ENCODE measurements at regions not wholly inside any gene's neighbourhood (a gene's known extent, or its start where the extent isn't known, plus 50 kb on each side); places are given as distances from the start of the nearest gene placed in this dataset.

DNA sequence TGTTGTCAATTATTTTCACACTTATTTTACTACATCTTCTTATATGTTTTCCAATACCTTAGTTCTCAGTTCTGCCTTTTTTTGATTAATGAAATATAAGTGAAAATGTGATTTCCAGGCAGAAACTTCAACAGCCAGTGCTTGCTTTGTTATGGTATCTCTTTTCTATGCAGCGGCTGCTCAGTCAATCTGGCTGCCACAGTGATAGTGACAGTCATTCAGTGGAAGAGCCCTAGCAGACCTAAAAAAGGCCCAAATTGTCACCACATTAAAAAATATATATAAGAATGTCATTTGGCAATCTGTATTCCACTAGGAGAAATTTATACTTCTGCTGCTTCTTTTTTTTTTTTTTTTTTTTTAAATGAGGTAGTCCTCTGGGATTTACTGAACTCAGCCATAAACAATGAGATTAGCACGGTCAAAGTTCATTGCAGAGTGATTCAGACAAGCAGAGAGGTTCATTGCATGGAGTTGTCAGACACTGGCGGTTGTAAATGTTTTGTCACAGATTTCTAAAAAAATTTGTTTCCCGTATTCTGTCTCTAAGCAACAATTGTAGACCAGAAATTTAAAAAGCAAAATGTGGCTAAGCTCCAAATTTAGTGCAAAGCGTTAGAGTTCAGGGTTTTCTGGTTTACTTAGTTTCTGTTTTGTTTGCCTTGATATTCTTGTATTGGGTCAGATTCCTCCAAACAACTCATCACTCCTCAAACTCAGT, 94.7 kb upstream of the PRR20A start:
- TF ChIP-seq, protein P1, sequence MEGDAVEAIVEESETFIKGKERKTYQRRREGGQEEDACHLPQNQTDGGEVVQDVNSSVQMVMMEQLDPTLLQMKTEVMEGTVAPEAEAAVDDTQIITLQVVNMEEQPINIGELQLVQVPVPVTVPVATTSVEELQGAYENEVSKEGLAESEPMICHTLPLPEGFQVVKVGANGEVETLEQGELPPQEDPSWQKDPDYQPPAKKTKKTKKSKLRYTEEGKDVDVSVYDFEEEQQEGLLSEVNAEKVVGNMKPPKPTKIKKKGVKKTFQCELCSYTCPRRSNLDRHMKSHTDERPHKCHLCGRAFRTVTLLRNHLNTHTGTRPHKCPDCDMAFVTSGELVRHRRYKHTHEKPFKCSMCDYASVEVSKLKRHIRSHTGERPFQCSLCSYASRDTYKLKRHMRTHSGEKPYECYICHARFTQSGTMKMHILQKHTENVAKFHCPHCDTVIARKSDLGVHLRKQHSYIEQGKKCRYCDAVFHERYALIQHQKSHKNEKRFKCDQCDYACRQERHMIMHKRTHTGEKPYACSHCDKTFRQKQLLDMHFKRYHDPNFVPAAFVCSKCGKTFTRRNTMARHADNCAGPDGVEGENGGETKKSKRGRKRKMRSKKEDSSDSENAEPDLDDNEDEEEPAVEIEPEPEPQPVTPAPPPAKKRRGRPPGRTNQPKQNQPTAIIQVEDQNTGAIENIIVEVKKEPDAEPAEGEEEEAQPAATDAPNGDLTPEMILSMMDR (IDR thresholded peaks at IDR 0.05; ENCODE audit: insufficient read depth, low read length, poor library complexity, severe bottlenecking), result no peak
- no peak for DNase-seq (ENCODE audit: extremely low read depth, insufficient read length)
- no peaks in the 10 kb centered on the region for H3K27me3 ChIP-seq (replicated peaks; ENCODE audit: control insufficient read depth, insufficient read depth, low read length)
- no peaks in the 10 kb centered on the region for H3K36me3 ChIP-seq (ENCODE audit: control insufficient read depth, insufficient read depth, low read length)
- no peak overlapping the region for H3K4me3 ChIP-seq (replicated peaks; ENCODE audit: low read depth, low read length)

DNA sequence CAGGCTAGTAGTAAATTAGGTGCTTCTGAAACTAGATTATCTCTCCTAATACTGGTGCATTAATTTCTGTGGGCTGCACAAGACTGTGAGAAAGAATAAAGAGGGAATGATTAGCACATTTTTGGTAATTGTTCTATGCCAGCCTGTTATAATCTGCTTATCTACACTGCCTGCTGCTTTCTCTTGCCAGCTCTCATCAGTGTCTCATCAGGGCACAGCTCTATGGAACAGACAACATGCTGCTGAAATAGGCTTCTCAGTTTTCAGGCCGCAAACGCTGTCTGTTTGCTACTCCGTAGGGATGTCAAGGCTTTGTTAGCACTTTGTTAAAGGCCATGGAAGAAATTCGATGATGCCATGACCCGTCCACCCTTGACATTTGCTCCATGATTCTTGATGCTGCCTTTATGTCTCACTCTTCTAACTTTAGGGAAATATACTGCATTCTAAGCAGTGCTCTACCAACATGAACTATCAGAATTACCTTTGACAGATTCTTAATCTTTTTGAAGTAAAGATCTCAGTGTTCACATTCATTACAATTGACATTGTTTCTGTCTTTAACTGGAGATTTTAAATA, 84.0 kb upstream of the PRR20A start:
- no peaks in the 10 kb centered on the region for H3K36me3 ChIP-seq (ENCODE audit: control insufficient read depth, insufficient read depth, low read length)
- no peak for DNase-seq (ENCODE audit: extremely low read depth, insufficient read length)

DNA sequence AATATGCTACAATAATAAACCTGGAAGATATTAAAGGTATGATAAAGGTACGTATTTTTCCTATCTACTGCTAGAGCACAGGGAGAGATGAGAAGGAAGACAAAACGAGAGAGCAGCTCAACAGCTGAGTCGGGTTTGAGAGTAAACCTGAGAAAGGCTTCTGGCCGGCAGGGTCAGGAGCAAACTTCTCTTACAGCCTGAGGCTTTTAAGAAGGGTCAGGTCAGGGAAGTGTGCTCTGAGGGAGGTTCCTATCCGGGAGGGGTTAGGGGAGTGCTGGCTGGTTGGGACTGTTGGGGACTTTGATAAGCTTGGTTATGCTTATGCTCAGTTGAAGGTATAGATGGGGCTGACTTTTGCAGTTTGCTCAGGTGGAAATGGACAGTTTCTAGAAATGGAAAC, 77.7 kb upstream of the PRR20A start:
- H3K36me3 ChIP-seq (ENCODE audit: control insufficient read depth, insufficient read depth, low read length), result no peaks in the 10 kb centered on the region
- no peak overlapping the region for H3K4me3 ChIP-seq (replicated peaks; ENCODE audit: low read depth, low read length)
- no peak for DNase-seq (ENCODE audit: extremely low read depth, insufficient read length)
- H3K27me3 ChIP-seq (replicated peaks; ENCODE audit: control insufficient read depth, insufficient read depth, low read length), result no peaks in the 10 kb centered on the region
- TF ChIP-seq, protein P1 (IDR thresholded peaks at IDR 0.05; ENCODE audit: insufficient read depth, low read length, poor library complexity, severe bottlenecking), result no peak

More for the DNA sequence above, 84.0 kb upstream of the PRR20A start:
- TF ChIP-seq, protein P1 (IDR thresholded peaks at IDR 0.05; ENCODE audit: insufficient read depth, low read length, poor library complexity, severe bottlenecking), result no peak
- Histone ChIP-seq H3K4me3 (replicated peaks; ENCODE audit: low read depth, low read length) (no peak overlapping the region), H3K27me3 (replicated peaks; ENCODE audit: control insufficient read depth, insufficient read depth, low read length) (no peaks in the 10 kb centered on the region)

DNA sequence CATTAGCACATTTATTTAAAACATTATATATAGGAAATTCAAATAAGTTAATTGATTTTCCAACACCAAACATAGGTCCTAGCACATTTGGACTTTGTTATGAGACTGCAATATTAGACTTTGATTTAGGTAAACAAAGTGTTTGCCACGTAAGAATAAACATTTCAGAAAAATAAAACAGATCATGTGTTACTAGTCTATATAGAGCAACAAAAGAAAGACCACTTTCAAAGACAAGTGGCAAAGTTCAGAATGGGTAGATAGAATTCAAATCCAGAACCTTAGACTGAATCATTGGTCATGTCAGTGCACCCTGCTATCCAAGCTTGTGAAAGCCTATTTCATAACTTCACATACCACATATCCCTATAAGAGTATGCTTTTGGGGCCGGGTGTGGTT, 66.7 kb upstream of the PRR20A start:
- no peaks in the 10 kb centered on the region for H3K36me3 ChIP-seq (ENCODE audit: control insufficient read depth, insufficient read depth, low read length)
- no peaks in the 10 kb centered on the region for H3K27me3 ChIP-seq (replicated peaks; ENCODE audit: control insufficient read depth, insufficient read depth, low read length)
- no peak for DNase-seq (ENCODE audit: extremely low read depth, insufficient read length)
- H3K4me3 ChIP-seq (replicated peaks; ENCODE audit: low read depth, low read length), result no peak overlapping the region
- TF ChIP-seq, protein P1 (IDR thresholded peaks at IDR 0.05; ENCODE audit: insufficient read depth, low read length, poor library complexity, severe bottlenecking), result no peak

DNA sequence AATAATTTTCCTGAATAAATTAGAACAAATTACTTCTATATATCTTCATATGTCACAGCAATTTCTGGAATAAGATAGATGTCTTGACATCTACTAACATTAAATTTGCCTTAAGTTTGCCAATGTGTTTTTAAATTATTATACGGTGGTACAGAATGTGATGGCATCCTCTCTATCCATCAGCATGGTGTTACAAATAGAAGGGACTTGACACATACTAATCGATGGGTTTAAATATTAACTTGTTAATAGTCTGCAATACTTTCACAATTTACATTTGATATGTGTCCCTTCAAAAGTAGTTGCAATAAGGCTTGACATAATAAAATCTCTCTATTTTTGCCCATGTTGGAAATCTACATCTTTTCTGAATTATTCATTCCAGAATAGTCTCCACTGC, 65.1 kb upstream of the PRR20A start:
- DNase-seq (ENCODE audit: extremely low read depth, insufficient read length), result no peak
- TF ChIP-seq, protein P1 (IDR thresholded peaks at IDR 0.05; ENCODE audit: insufficient read depth, low read length, poor library complexity, severe bottlenecking), result no peak
- H3K27me3 ChIP-seq (replicated peaks; ENCODE audit: control insufficient read depth, insufficient read depth, low read length), result no peaks in the 10 kb centered on the region

More for the DNA sequence above, 65.1 kb upstream of the PRR20A start:
- Histone ChIP-seq H3K4me3 (replicated peaks; ENCODE audit: low read depth, low read length) (no peak overlapping the region), H3K36me3 (ENCODE audit: control insufficient read depth, insufficient read depth, low read length) (no peaks in the 10 kb centered on the region)

All from GM06990 (cell line).